B cell (primary cell): ENCODE measurements at regions not wholly inside any gene's neighbourhood (a gene's known extent, or its start where the extent isn't known, plus 50 kb on each side); places are given as distances from the start of the nearest gene placed in this dataset.

Experiments
- ATAC-seq: fragments of 200-7000 bp; cut with Tn5 transposase; one replicate; pipeline ENCODE4 v1.10.0; 2021; ENCODE audit warnings: low read depth, mild to moderate bottlenecking, moderate number of reproducible peaks, moderate library complexity
- CTCF ChIA-PET: fragments of 350-600 bp; sonication (Branson Sonifier 250); formaldehyde crosslinking; loops from one replicate; lab custom pipeline; 2021; ENCODE audit warnings: antibody characterized with exemption, inconsistent platforms; lab: Charles Lee
- POLR2A ChIA-PET: fragments of 350-600 bp; sonication (Branson Sonifier 250); formaldehyde crosslinking; loops from one replicate; lab custom pipeline; 2021; ENCODE audit warnings: antibody characterized with exemption; lab: Charles Lee
- DNase-seq: peaks from one replicate; pipeline ENCODE4 v3.0.0; 2013
- H2AFZ ChIP-seq: 2 replicates; pipeline ENCODE4 v1.6.1; 2012; ENCODE audit warnings: mild to moderate bottlenecking, low read depth, low read length; ENCODE audit not compliant: insufficient read depth, poor library complexity, severe bottlenecking
- H3K27ac ChIP-seq, 2 donors: 1 replicate in 1 of 2; 2 replicates in 1 of 2; pipeline ENCODE4 v1.5.1; 2012 to 2013; ENCODE audit warnings: low read length in 2 of 2, mild to moderate bottlenecking in 2 of 2, moderate library complexity in 1 of 2
- H3K27me3 ChIP-seq, 4 experiments: fragments of 200-600 bp in 1 of 4; sonication (generic) in 1 of 4; replicated peaks in 1 of 4; 1 replicate in 2 of 4; 2 replicates in 2 of 4; pipeline versions ENCODE4 v1.6.1 to v1.7.0; 2013 to 2016; ENCODE audit warnings: low read length in 3 of 4, mild to moderate bottlenecking in 2 of 4, mixed read lengths in 1 of 4, moderate library complexity in 1 of 4; ENCODE audit not compliant: insufficient read depth in 4 of 4, control insufficient read depth in 3 of 4; ENCODE audit errors: control extremely low read depth in 1 of 4
- H3K36me3 ChIP-seq, 2 experiments: replicated peaks in 1 of 2; 1 replicate in 1 of 2; 2 replicates in 1 of 2; pipeline versions ENCODE4 v1.6.1 to v1.7.1; 2013; ENCODE audit warnings: low read length in 1 of 2; ENCODE audit not compliant: insufficient read depth in 2 of 2, control insufficient read depth in 1 of 2; ENCODE audit errors: control extremely low read depth in 1 of 2, extremely low read depth in 1 of 2
- H3K4me1 ChIP-seq, 2 donors: fragments of 200-600 bp in 1 of 2; sonication (generic) in 1 of 2; 1 replicate in 1 of 2; 2 replicates in 1 of 2; pipeline versions ENCODE4 v1.5.1 to v1.6.1; 2013 to 2017; ENCODE audit warnings: low read length in 2 of 2; ENCODE audit not compliant: control insufficient read depth in 2 of 2, insufficient read depth in 2 of 2
- H3K4me2 ChIP-seq: replicated peaks from 2 replicates; pipeline ENCODE3; 2012; ENCODE audit warnings: mild to moderate bottlenecking, low read depth, low read length; ENCODE audit not compliant: poor library complexity, severe bottlenecking
- H3K4me3 ChIP-seq, 5 experiments: fragments of 200-600 bp in 1 of 5; sonication (generic) in 1 of 5; 1 replicate in 3 of 5; 2 replicates in 2 of 5; pipeline versions ENCODE4 v1.5.1 to v1.7.0; 2011 to 2016; ENCODE audit warnings: low read length in 4 of 5, mild to moderate bottlenecking in 4 of 5, low read depth in 2 of 5, control low read depth in 1 of 5, moderate library complexity in 1 of 5; ENCODE audit not compliant: insufficient read depth in 1 of 5; ENCODE audit errors: control extremely low read depth in 1 of 5, extremely low read depth in 1 of 5
- H3K79me2 ChIP-seq: fragments of 200-600 bp; sonication (generic); one replicate; pipeline ENCODE4 v1.6.0; 2016; ENCODE audit warnings: low read length; ENCODE audit not compliant: control insufficient read depth, insufficient read depth
- H3K9ac ChIP-seq: fragments of 200-600 bp; sonication (generic); 2 replicates; pipeline ENCODE4 v1.6.1; 2017; ENCODE audit warnings: mild to moderate bottlenecking, low read length, moderate library complexity
- H3K9me3 ChIP-seq, 3 donors: one replicate each; pipeline versions ENCODE4 v1.6.1 to v1.7.1; 2013; ENCODE audit warnings: low read length in 2 of 3; ENCODE audit not compliant: control insufficient read depth in 2 of 3, insufficient read depth in 1 of 3; ENCODE audit errors: control extremely low read depth in 1 of 3
- H4K20me1 ChIP-seq: 2 replicates; pipeline ENCODE4 v1.6.0; 2012; ENCODE audit warnings: mild to moderate bottlenecking, low read length; ENCODE audit not compliant: insufficient read depth, control insufficient read depth, poor library complexity, severe bottlenecking
- H3K27ac Mint-ChIP-seq: one replicate; pipeline ENCODE4 v1.8.0; 2021; ENCODE audit warnings: mixed read lengths
- H3K27me3 Mint-ChIP-seq: one replicate; pipeline ENCODE4 v1.8.0; 2021; ENCODE audit warnings: mixed read lengths
- H3K4me1 Mint-ChIP-seq: one replicate; pipeline ENCODE4 v1.8.0; 2021; ENCODE audit warnings: mixed read lengths
- H3K4me3 Mint-ChIP-seq: one replicate; pipeline ENCODE4 v1.8.0; 2021; ENCODE audit warnings: mixed read lengths
- H3K9me3 Mint-ChIP-seq: one replicate; pipeline ENCODE4 v1.8.0; 2022; ENCODE audit warnings: mixed read lengths; ENCODE audit not compliant: insufficient read depth
- CTCF ChIP-seq: fragments of 200-600 bp; IDR thresholded peaks from one replicate; pipeline ENCODE4 v1.8.0; 2022; ENCODE audit warnings: antibody characterized with exemption, mild to moderate bottlenecking
- EZH2 ChIP-seq: IDR thresholded peaks from 2 replicates; pipeline ENCODE4 v1.6.1; 2012; ENCODE audit warnings: borderline replicate concordance, low read depth, mild to moderate bottlenecking, moderate library complexity, low read length; ENCODE audit not compliant: insufficient read depth, poor library complexity, severe bottlenecking
- WGBS: methylation state at CpG from one replicate; pipeline ENCODE4 v1.1.5; 2013; ENCODE audit warnings: missing lambda C conversion rate; ENCODE audit not compliant: insufficient coverage; 5-methylcytosine and 5-hydroxymethylcytosine counted together
- intact Hi-C: fragments of 100-400 bp; cut with micrococcal nuclease; formaldehyde crosslinking; loops from one replicate; pipeline ENCODE4 v1.10.0; 2022

GRCh38 chr18:40186677-40187076 is 1768.4 kb upstream of the PIK3C3 start:
- ATAC-seq (no peak), DNase-seq (no peak)
- ChIA-PET POLR2A (no interaction called here), CTCF (no interaction called here)
- no peak overlapping the region for H3K27ac Mint-ChIP-seq
- H3K9me3 Mint-ChIP-seq, result peaks cover 3% of the 10 kb centered on the region
- no peak overlapping the region for H2AFZ ChIP-seq
- no peaks in the 10 kb centered on the region for H3K27me3 ChIP-seq
- H3K4me1 ChIP-seq, result no peaks in the 10 kb centered on the region
- TF ChIP-seq EZH2 (no peak), CTCF (no peak)
- no peak overlapping the region for H3K4me3 ChIP-seq
- H3K4me1 Mint-ChIP-seq, result no peaks in the 10 kb centered on the region
- no peaks in the 10 kb centered on the region for H3K27me3 Mint-ChIP-seq
- H3K79me2 ChIP-seq, result no peaks in the 10 kb centered on the region
- no peak overlapping the region for H3K27ac ChIP-seq
- H3K4me3 Mint-ChIP-seq, result no peak overlapping the region
- no peaks in the 10 kb centered on the region for H4K20me1 ChIP-seq
- no peak overlapping the region for H3K9ac ChIP-seq
- H3K4me2 ChIP-seq, result no peak overlapping the region
- intact Hi-C loops, result no loop called here
- peaks cover 0 to 1% (median 0%) of the 10 kb centered on the region in 3 donors for H3K9me3 ChIP-seq
- no peaks in the 10 kb centered on the region for H3K36me3 ChIP-seq

GRCh38 chr18:40179729-40180461 is 1775.1 kb upstream of the PIK3C3 start:
- TF ChIP-seq EZH2 (no peak), CTCF (no peak)
- H3K9me3 ChIP-seq, result no peaks in the 10 kb centered on the region
- ATAC-seq (no peak), DNase-seq (no peak)
- no peak overlapping the region for H3K9ac ChIP-seq
- Mint-ChIP-seq H3K9me3 (peaks cover 3% of the 10 kb centered on the region), H3K27ac (no peak overlapping the region), H3K27me3 (no peaks in the 10 kb centered on the region), H3K4me3 (no peak overlapping the region), H3K4me1 (no peaks in the 10 kb centered on the region)
- H3K27me3 ChIP-seq, result no peaks in the 10 kb centered on the region
- intact Hi-C loops, result no loop called here
- H3K36me3 ChIP-seq, result no peaks in the 10 kb centered on the region
- no peaks in the 10 kb centered on the region for H3K79me2 ChIP-seq
- H4K20me1 ChIP-seq, result no peaks in the 10 kb centered on the region
- H3K4me3 ChIP-seq, result no peak overlapping the region
- CTCF ChIA-PET, result no interaction called here
- POLR2A ChIA-PET, result no interaction called here
- no peak overlapping the region for H2AFZ ChIP-seq
- no peaks in the 10 kb centered on the region for H3K4me1 ChIP-seq
- no peak overlapping the region for H3K4me2 ChIP-seq
- 60% methylated on average over 1 of the region's 2 CpGs for WGBS
- H3K27ac ChIP-seq, result no peak overlapping the region
